Breast epithelium (tissue), 4 donors: ENCODE measurements at regions not wholly inside any gene's neighbourhood (a gene's known extent, or its start where the extent isn't known, plus 50 kb on each side); places are given as distances from the start of the nearest gene placed in this dataset.

Experiments
- DNase-seq, 2 donors: peaks; one replicate each; pipeline ENCODE4 v3.0.0-alpha.2; 2019; ENCODE audit warnings: low spot score in 2 of 2
- H3K27ac ChIP-seq, 2 donors: fragments of 200-600 bp; sonication (generic) in 1 of 2; one replicate each; pipeline ENCODE4 v1.5.1; 2016 to 2019; ENCODE audit warnings: mild to moderate bottlenecking in 1 of 2
- H3K27me3 ChIP-seq, 2 donors: fragments of 200-600 bp; sonication (generic) in 1 of 2; one replicate each; pipeline versions ENCODE4 v1.5.1 to v1.6.0; 2017 to 2019; ENCODE audit warnings: control low read depth in 1 of 2, mild to moderate bottlenecking in 1 of 2
- H3K36me3 ChIP-seq: fragments of 200-600 bp; one replicate; pipeline ENCODE4 v1.5.1; 2019
- H3K4me1 ChIP-seq, 2 donors: fragments of 200-600 bp; sonication (generic); one replicate each; pipeline ENCODE4 v1.5.1; 2016 to 2019; ENCODE audit warnings: control low read depth in 1 of 2
- H3K4me3 ChIP-seq, 3 donors: fragments of 200-600 bp; sonication (generic); 1 replicate in 2 of 3; 2 replicates in 1 of 3; pipeline ENCODE4 v1.5.1; 2016 to 2019; ENCODE audit warnings: mild to moderate bottlenecking in 3 of 3, moderate library complexity in 2 of 3
- H3K9me3 ChIP-seq, 2 donors: fragments of 200-600 bp; sonication (generic) in 1 of 2; one replicate each; pipeline ENCODE4 v1.5.1; 2016 to 2019; ENCODE audit warnings: control low read depth in 1 of 2
- POLR2A ChIP-seq: fragments of 450-650 bp; IDR thresholded peaks from one replicate; pipeline ENCODE4 v1.6.1; 2016; ENCODE audit warnings: antibody characterized with exemption, mild to moderate bottlenecking, moderate library complexity
- POLR2AphosphoS5 ChIP-seq, 3 donors: sonication (generic); formaldehyde crosslinking; IDR thresholded peaks; one replicate each; pipeline ENCODE4 v1.6.1; 2017; ENCODE audit warnings: antibody characterized with exemption in 3 of 3
- intact Hi-C: fragments of 100-400 bp; cut with DNase I; formaldehyde crosslinking; loops from one replicate; pipeline ENCODE4 v1.15.1; 2023; ENCODE audit warnings: low total_unique reads
- TF ChIP-seq, protein P1 (sequence below), 3 donors: fragments of 450-650 bp; IDR thresholded peaks; one replicate each; pipeline ENCODE4 v1.5.1; 2016 to 2017; ENCODE audit warnings: antibody characterized with exemption in 3 of 3, mild to moderate bottlenecking in 3 of 3, moderate library complexity in 3 of 3

DNA sequence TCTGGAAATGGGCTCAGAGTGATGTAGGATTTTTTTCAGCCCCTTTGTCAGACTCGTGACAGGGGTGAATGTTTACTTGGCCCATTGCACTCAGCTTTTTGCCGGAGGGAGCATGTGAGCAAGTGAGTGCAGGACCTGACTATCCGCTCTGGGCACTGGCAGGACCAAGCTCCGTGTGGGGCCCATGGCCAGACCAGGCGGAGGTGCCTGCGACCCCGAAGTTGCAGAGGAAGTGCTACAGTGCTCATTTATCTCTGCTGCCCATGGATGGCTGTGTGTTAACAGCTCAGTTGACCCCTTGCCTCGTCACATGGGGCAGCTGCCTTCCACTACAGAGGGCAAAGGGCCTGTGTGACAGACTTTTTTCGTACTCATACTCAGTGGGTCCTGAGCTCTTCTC lies 744.3 kb downstream of the IRX1 start:
- Histone ChIP-seq H3K27me3 (no peaks in the 10 kb centered on the region), H3K9me3 (no peaks in the 10 kb centered on the region), H3K27ac (peak overlapping the region in 1 of 2 donors; percentile 52), H3K4me3 (no peak overlapping the region), H3K36me3 (no peaks in the 10 kb centered on the region), H3K4me1 (peaks cover 0 to 24% of the 10 kb centered on the region in 2 donors)
- intact Hi-C loops, result no loop called here
- no peak for TF ChIP-seq POLR2A
- no peak for TF ChIP-seq POLR2AphosphoS5 (IDR thresholded peaks at IDR 0.05)
- TF ChIP-seq, protein P1, sequence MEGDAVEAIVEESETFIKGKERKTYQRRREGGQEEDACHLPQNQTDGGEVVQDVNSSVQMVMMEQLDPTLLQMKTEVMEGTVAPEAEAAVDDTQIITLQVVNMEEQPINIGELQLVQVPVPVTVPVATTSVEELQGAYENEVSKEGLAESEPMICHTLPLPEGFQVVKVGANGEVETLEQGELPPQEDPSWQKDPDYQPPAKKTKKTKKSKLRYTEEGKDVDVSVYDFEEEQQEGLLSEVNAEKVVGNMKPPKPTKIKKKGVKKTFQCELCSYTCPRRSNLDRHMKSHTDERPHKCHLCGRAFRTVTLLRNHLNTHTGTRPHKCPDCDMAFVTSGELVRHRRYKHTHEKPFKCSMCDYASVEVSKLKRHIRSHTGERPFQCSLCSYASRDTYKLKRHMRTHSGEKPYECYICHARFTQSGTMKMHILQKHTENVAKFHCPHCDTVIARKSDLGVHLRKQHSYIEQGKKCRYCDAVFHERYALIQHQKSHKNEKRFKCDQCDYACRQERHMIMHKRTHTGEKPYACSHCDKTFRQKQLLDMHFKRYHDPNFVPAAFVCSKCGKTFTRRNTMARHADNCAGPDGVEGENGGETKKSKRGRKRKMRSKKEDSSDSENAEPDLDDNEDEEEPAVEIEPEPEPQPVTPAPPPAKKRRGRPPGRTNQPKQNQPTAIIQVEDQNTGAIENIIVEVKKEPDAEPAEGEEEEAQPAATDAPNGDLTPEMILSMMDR (IDR thresholded peaks at IDR 0.05), result no peak
- no peak for DNase-seq

DNA sequence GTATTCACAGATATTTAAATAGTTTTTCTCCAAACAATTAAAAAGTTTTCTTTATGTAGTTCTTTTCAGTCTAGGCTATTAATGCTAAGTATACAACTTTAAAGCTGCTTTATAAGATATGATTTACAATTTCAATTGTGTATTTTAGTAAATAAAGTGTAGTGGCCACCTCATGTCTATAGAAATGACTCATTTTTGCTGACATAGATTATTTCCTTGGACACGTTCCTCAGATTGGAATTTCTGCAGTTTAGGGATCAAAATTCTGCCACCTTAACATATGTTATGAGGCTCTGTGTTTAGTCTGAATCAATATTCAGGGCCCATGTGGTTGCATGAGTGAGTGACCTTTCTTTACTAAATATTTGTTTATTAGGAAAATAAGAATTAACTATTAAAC lies 750.2 kb downstream of the IRX1 start:
- no peak overlapping the region for H3K27ac ChIP-seq
- no peaks in the 10 kb centered on the region for H3K9me3 ChIP-seq
- DNase-seq, result no peak
- peaks cover 0 to 5% of the 10 kb centered on the region in 2 donors for H3K4me1 ChIP-seq
- H3K4me3 ChIP-seq, result no peak overlapping the region
- intact Hi-C loops, result no loop called here
- H3K36me3 ChIP-seq, result no peaks in the 10 kb centered on the region
- TF ChIP-seq POLR2AphosphoS5 (IDR thresholded peaks at IDR 0.05) (no peak), POLR2A (no peak)
- TF ChIP-seq, protein P1 (IDR thresholded peaks at IDR 0.05), result no peak
- H3K27me3 ChIP-seq, result no peaks in the 10 kb centered on the region

DNA sequence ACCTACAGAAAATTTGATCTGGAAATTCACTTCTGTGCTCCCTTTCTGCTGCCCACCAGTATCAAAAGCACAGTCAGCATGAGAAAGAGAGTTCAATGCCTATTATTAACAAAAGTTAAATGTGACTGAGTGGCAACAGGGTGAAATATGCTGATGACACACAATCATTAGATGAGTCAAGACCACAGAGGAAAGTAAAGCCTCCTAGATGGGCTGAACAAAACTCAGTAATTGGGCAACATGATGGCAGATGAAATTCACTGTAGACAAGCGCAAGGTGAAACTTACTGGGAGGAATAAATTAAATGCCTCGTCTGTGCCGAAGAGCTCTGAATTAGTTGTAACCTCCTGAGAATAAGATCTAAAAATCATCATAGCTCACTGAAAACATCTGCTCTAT lies 752.8 kb downstream of the IRX1 start:
- Histone ChIP-seq H3K27me3 (no peaks in the 10 kb centered on the region), H3K9me3 (peaks cover 0 to 6% of the 10 kb centered on the region in 2 donors), H3K4me3 (no peak overlapping the region), H3K4me1 (no peaks in the 10 kb centered on the region), H3K36me3 (no peaks in the 10 kb centered on the region), H3K27ac (no peak overlapping the region)
- DNase-seq, result no peak
- TF ChIP-seq POLR2A, result no peak
- no peak for TF ChIP-seq POLR2AphosphoS5 (IDR thresholded peaks at IDR 0.05)
- intact Hi-C loops, result no loop called here

DNA sequence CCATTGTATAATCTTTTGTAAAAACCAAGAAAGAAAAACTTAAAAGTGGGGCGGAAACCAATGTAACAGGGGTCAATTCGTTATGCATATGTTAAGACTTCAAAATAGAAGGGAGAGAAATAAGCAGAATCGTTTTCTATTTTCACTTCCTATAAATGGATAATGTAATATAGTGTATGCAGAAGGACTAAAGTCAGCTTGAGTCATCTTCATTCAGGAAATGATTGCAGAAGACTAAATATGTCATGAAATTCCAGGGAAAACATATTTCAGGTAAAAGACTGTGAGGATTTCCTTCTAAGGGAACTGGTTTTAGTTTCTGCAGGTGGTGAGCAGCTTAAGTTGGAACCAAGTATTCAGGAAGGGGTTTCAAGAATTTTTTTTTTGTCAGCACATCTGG lies 753.3 kb downstream of the IRX1 start:
- Histone ChIP-seq H3K36me3 (no peaks in the 10 kb centered on the region), H3K9me3 (peaks cover 0 to 6% of the 10 kb centered on the region in 2 donors), H3K27me3 (no peaks in the 10 kb centered on the region), H3K4me1 (no peaks in the 10 kb centered on the region), H3K27ac (no peak overlapping the region), H3K4me3 (no peak overlapping the region)
- intact Hi-C loops, result no loop called here
- TF ChIP-seq POLR2AphosphoS5 (IDR thresholded peaks at IDR 0.05) (no peak), POLR2A (no peak)
- TF ChIP-seq, protein P1 (IDR thresholded peaks at IDR 0.05), result no peak
- no peak for DNase-seq

DNA sequence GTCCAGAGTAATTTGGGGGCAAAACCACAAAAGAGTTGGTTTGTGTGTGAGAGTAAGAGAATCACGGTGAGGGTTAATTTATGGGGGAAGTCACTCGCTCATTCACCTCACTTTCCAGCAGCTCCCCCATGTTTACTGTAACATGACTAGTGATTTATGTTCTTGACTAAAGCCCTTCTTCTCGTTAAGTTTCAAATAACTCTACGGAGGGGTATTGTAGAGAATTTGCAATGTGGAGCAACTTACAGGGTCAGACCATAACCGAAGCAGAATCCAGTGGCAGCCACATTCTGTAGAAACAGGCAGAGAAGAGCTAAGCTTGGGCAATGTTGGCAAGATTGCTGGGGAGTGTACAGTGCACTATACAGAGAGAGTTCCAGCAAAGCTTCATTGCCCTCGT lies 760.6 kb downstream of the IRX1 start:
- Histone ChIP-seq H3K27ac (no peak overlapping the region), H3K27me3 (no peaks in the 10 kb centered on the region), H3K36me3 (no peaks in the 10 kb centered on the region), H3K4me3 (no peak overlapping the region), H3K4me1 (no peaks in the 10 kb centered on the region), H3K9me3 (peaks cover 0 to 6% of the 10 kb centered on the region in 2 donors)
- DNase-seq, result no peak
- intact Hi-C loops, result no loop called here
- TF ChIP-seq POLR2AphosphoS5 (IDR thresholded peaks at IDR 0.05), result no peak
- TF ChIP-seq POLR2A, result no peak
- TF ChIP-seq, protein P1 (IDR thresholded peaks at IDR 0.05), result no peak

DNA sequence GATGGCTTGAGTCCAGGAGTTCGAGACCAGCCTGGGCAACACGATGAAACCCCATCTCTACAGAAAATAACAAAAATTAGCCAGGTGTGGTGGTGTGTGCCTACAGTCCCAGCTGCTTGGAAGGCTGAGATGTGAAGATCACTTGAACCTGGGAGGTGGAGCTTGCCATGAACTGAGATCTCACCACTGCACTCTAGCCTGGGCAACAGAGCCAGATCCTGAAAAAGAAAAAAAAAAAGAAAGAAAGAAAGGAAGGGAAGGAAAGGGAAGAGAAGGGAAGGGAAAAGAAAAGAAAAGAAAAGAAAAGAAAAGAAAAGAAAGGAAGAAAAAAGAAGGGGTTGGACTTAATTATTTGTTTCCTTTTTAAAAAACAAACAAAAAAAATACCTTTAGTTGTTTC lies 764.2 kb downstream of the IRX1 start:
- no peak for DNase-seq
- TF ChIP-seq POLR2A (no peak), POLR2AphosphoS5 (IDR thresholded peaks at IDR 0.05) (no peak)
- TF ChIP-seq, protein P1 (IDR thresholded peaks at IDR 0.05), result no peak

More for the DNA sequence above, 764.2 kb downstream of the IRX1 start:
- intact Hi-C loops, result loop anchor here (5.0 kb wide), 1 partner anchor 1318 kb away; no protein-coding TSS in a partner anchor
- Histone ChIP-seq H3K4me1 (no peaks in the 10 kb centered on the region), H3K27me3 (no peaks in the 10 kb centered on the region), H3K4me3 (no peak overlapping the region), H3K27ac (no peak overlapping the region), H3K36me3 (no peaks in the 10 kb centered on the region), H3K9me3 (no peaks in the 10 kb centered on the region)
